SK-N-SH treated with all-trans-retinoic acid at 6 μM for 48 hours (cell line): ENCODE measurements at regions not wholly inside any gene's neighbourhood (a gene's known extent, or its start where the extent isn't known, plus 50 kb on each side); places are given as distances from the start of the nearest gene placed in this dataset.

Experiments used
- BACH2 ChIP-seq: fragments of 250-450 bp; sonication (Bioruptor Pico); IDR thresholded peaks from 2 replicates; pipeline ENCODE4 v1.9.0; 2021; ENCODE audit warnings: mild to moderate bottlenecking, borderline replicate concordance
- CSDC2 ChIP-seq: fragments of 250-450 bp; sonication (Bioruptor Pico); IDR thresholded peaks from 2 replicates; pipeline ENCODE4 v1.5.0; 2020; ENCODE audit warnings: mild to moderate bottlenecking, moderate library complexity
- CSRNP3 ChIP-seq: fragments of 250-450 bp; sonication (Bioruptor Pico); IDR thresholded peaks from 2 replicates; pipeline ENCODE4 v1.5.1; 2021; ENCODE audit warnings: mild to moderate bottlenecking, moderate library complexity
- SNAI2 ChIP-seq: fragments of 250-450 bp; sonication (Bioruptor Pico); IDR thresholded peaks from 2 replicates; pipeline ENCODE4 v1.5.0; 2020; ENCODE audit warnings: mild to moderate bottlenecking, moderate library complexity
- TCF4 ChIP-seq: fragments of 250-450 bp; sonication (Bioruptor Pico); IDR thresholded peaks from 2 replicates; pipeline ENCODE4 v1.8.0; 2021; ENCODE audit warnings: mild to moderate bottlenecking, moderate library complexity, borderline replicate concordance
- ZC3H10 ChIP-seq: fragments of 250-450 bp; sonication (Bioruptor Pico); IDR thresholded peaks from 2 replicates; pipeline ENCODE4 v1.5.1; 2021; ENCODE audit warnings: mild to moderate bottlenecking, moderate library complexity
- ZNF8 ChIP-seq: fragments of 450-650 bp; formaldehyde crosslinking; IDR thresholded peaks from 2 replicates; pipeline ENCODE4 v1.5.0; 2020; ENCODE audit warnings: mild to moderate bottlenecking, moderate library complexity

- TF ChIP-seq BACH2 (CRISPR knock-in tag) = no peak
- TF ChIP-seq ZC3H10 = no peak
- TF ChIP-seq CSDC2 (CRISPR knock-in tag) = no peak
- TF ChIP-seq SNAI2 (CRISPR knock-in tag) = no peak
- TF ChIP-seq CSRNP3 (CRISPR knock-in tag) = no peak
- no peak for TF ChIP-seq TCF4 (CRISPR knock-in tag)
- TF ChIP-seq ZNF8 (CRISPR knock-in tag) = no peak
These were observed 167.1 kb upstream of the KIAA1217 start for GRCh38 chr10:24041834-24042233.
